NCI-H446 (cell line): ENCODE measurements at regions not wholly inside any gene's neighbourhood (a gene's known extent, or its start where the extent isn't known, plus 50 kb on each side); places are given as distances from the start of the nearest gene placed in this dataset.

Experiments
- DNase-seq, 2 experiments: peaks; one replicate each; lab custom pipeline; 2025; lab: John Stamatoyannopoulos, UW

DNA sequence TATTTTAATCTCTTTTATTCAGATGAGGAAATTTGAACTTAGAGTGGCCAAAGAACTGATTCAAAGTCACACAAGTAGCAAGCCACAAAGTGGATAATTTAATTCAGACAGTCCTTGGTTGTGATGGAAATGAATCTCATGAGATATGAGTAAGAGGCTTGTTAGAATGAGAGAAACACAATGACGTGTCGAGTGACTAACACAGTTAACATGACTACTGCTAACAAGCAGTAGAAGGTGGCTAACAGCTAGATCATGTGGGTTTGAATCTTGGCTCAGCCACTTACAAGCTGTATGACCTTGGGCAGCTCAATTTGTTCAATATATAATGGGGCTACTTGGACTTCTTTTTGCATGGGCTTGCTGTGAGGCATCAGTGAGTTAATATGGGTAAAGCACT lies 104.5 kb upstream of the LMO4 start:
- DNase-seq: no peak

DNA sequence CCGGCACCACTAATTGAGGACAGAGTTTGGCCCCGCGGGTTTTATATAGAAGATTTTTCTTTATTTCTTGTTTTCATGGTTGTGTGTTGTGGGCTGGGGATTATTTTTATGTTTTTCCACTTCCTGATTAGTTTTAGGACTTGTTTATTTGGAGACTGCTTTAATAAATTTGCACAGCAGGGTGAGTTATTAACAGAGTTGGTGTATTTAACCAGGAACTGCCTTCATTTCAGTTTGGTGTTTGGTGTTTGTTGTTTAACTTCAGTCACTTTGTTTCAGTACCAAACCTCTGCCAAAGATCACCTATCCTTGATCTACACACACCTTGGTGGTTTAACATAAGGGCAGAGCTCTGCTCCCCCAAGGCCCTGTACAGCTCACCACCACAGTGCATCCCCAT lies 103.5 kb upstream of the LMO4 start:
- no peak for DNase-seq

DNA sequence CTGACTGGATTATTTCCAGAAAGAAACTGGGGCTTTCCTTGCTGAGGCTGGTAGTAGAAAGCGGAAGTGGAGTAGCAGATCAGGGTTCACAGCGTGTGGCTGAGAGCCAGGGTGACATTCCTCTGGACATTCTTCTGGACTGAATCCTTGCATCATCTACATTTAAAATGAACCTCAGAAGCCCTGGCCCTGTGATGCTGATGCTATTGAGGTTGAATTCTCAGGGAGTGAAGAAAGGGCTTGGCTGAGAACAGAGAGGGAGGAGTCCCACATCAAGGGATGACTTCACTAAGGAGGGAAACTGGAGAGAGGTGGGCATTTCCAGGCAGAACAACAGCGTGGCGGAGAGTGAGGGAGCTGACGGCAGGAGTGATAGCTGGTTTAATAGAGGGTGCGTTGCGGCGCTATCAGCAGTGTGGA lies 102.3 kb upstream of the LMO4 start:
- DNase-seq: no peak

- no peak for DNase-seq
Observed at GRCh38 chr1:87227651-87228050, 101.0 kb upstream of the LMO4 start.

- DNase-seq: no peak
Observed at GRCh38 chr1:87230501-87230900, 98.2 kb upstream of the LMO4 start.

DNA sequence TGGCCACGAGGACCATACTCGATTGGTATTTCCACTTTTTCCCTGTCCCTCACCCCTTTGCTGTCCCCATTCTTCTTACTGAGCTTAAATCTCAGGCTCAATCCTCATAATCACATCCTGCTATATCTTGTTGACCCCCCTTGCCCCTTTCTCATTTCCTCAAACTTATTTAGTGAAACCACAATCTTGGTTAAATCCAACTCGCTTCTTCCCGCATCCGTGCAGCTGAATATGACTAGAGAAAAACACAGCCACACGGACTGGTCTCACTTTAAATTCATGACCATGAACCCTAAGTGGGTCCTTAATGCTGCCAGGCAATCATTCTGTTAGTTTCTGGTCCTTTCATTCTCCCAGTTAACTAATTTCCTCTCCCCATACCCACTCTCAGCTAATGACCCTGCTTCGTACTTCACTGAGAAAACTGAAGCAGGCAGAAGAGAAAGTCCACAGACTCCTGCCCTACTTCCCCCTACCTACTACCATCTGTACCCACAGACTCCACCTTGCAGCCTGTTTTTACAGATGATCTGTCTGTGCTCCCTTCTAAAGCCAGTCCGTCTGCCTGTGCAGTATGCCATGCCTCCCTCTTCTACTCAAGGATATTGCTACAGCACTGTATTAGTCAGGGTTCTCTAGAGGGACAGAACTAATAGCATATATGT lies 96.8 kb upstream of the LMO4 start:
- DNase-seq: no peak

GRCh38 chr1:87236585-87236984 lies 92.1 kb upstream of the LMO4 start:
- DNase-seq: no peak

GRCh38 chr1:87239997-87240605 lies 88.6 kb upstream of the LMO4 start:
- no peak for DNase-seq

- no peak for DNase-seq
Observed at GRCh38 chr1:87240661-87241285, 87.9 kb upstream of the LMO4 start.

DNA sequence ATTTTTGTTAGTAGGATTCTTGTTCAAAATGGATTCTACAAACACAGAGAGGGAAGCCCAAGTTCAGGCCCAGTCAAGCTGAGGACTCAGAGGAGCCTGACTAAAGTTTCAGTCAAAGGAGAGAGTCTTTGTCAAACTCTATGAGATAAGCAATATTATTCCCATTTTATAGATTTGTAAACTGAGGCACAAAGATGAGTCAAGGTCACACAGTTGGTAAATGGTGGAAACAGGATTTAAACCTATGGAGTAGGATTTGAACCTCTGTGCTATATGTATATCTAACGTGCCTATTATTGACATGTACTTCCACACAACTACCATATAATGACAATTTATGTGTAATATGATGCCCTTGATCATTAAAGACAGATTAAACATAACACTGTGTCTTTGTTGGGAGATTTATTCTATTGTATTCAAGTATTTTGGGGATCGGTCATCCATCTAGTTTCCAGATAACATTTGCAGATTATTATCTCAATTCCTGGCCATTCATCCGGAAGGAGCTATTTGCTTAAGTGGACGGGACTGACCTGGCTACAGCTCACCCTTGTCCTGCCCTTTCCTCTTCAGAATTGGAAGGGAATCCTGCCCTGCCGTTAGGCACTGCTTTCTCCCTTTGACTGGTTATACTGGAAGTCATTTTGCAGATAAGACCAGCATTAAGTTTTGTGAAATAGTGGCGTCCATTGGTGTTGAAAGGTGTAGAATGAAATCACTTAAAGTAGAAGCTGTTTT lies 86.1 kb upstream of the LMO4 start:
- DNase-seq: no peak

- no peak for DNase-seq
Observed at GRCh38 chr1:87243573-87243972, 85.1 kb upstream of the LMO4 start.

GRCh38 chr1:87246436-87246835 lies 82.2 kb upstream of the LMO4 start:
- no peak for DNase-seq

GRCh38 chr1:87249803-87250202 lies 78.9 kb upstream of the LMO4 start:
- DNase-seq: no peak

DNA sequence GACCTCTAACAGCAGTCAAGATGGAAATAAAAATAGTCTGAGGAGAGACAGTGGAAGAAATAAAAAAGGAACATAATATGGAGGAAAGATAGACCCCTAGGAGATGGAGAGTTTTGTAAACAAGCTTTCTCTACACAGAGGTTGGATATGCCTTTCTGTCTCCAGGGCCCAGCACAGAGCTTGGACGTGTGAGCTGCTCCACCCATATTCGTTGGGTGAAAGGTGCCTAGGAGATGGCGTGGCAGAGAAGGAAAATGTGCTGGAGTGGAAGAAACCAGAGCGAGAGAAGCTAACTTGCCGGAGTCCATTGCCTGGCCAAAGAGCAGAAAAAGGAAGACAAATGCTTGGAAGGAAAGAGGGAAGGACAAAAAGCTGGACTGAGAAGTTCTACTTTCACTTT lies 78.3 kb upstream of the LMO4 start:
- no peak for DNase-seq

- no peak for DNase-seq
Observed at GRCh38 chr1:87252406-87252805, 76.3 kb upstream of the LMO4 start.

DNA sequence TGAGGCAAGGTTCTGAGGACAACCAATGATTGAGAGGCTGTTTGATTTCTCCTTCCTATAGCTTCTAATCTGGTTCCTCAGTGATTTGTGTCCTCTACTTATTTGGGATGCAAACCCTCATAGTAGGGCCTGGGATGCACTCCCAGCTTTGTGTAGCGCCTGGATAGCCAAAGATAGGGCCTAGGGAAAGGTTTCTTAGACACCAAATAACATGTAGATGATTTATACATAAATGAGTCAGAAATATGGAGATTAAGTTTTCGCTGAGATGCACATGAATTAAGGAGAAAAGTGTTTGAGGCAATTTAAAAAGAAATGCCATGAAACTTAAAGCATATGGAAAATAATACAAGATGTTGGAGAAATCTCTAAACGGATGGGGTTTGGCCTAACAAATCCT lies 66.0 kb upstream of the LMO4 start:
- DNase-seq: no peak

DNA sequence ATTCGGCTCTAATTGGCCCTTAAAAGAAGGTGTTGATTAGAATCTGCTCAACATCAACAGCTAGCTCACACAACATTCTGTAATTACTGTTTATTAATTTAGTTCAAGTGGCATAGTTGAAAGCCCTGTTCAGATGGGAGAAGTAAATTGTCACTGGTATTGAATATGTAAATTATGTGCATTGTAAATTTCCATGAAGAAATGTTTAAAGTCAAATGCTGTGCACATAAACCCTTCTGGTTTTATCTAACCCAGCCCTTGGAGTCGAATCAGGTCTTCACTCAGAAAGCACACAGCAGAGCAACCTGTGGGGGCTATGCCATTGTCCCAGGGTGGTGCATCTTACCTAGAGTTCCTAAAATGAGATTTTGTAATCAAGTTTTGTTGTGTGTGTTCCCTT lies 65.4 kb upstream of the LMO4 start:
- DNase-seq: no peak

- no peak for DNase-seq
Observed at GRCh38 chr1:87263785-87264184, 64.9 kb upstream of the LMO4 start.

- DNase-seq: no peak
Observed at GRCh38 chr1:87264976-87265375, 63.7 kb upstream of the LMO4 start.

- DNase-seq: no peak
Observed at GRCh38 chr1:87265786-87266185, 62.9 kb upstream of the LMO4 start.

DNA sequence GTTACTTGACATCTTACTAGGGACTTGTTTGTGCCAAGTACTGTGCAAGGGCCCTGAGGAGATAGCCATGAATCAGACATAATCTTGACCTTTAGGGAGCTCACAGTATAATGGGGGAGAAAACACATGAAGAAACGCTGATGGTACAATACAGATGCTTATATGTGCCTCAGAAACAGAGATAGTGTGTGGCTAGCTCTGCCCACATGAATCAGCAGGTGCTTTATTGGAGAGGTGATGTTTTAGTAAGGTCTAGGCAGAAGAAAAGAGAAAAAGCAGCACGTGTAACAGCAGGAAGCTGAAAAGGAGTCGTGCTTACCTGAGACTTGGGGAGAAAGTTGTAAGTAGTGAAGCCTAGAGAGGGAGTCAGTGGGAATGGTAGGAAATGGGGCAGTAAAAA lies 60.6 kb upstream of the LMO4 start:
- DNase-seq: no peak

- no peak for DNase-seq
Observed at GRCh38 chr1:87269921-87270320, 58.8 kb upstream of the LMO4 start.

- no peak for DNase-seq
Observed at GRCh38 chr1:87273291-87273690, 55.4 kb upstream of the LMO4 start.
